ENCODE measurements at regions not wholly inside any gene's neighbourhood (a gene's known extent, or its start where the extent isn't known, plus 50 kb on each side); places are given as distances from the start of the nearest gene placed in this dataset.

- intact Hi-C loops (cut with micrococcal nuclease; ENCODE audit: unreplicated experiment), result no loop called here
- Mint-ChIP-seq H3K36me3 (ENCODE audit: insufficient read depth, unreplicated experiment) (no peaks in the 10 kb centered on the region), H3K27me3 (ENCODE audit: unreplicated experiment) (peaks cover 71% of the 10 kb centered on the region), H3K9me3 (ENCODE audit: low read depth, unreplicated experiment) (no peaks in the 10 kb centered on the region), H3K4me3 (ENCODE audit: low read depth, unreplicated experiment) (no peak overlapping the region), H3K27ac (ENCODE audit: unreplicated experiment) (no peak overlapping the region), H3K4me1 (ENCODE audit: low read depth, unreplicated experiment) (no peaks in the 10 kb centered on the region)
- no TSS peak for BruUV-seq (replicated peaks)
- CTCF ChIA-PET, result no interaction called here
- no peak for TF ChIP-seq CTCF (IDR thresholded peaks at IDR 0.05; ENCODE audit: unreplicated experiment)
- no peak for DNase-seq
Observed at GRCh38 chr13:42673677-42674076, 99.7 kb downstream of the TNFSF11 start.

- H3K36me3 Mint-ChIP-seq (ENCODE audit: insufficient read depth, unreplicated experiment), result no peaks in the 10 kb centered on the region
- DNase-seq, result no peak
- BruUV-seq (replicated peaks), result no TSS peak
- H3K4me1 Mint-ChIP-seq (ENCODE audit: low read depth, unreplicated experiment), result no peaks in the 10 kb centered on the region
- no peaks in the 10 kb centered on the region for H3K9me3 Mint-ChIP-seq (ENCODE audit: low read depth, unreplicated experiment)
- no peak for TF ChIP-seq CTCF (IDR thresholded peaks at IDR 0.05; ENCODE audit: unreplicated experiment)
- H3K27ac Mint-ChIP-seq (ENCODE audit: unreplicated experiment), result no peak overlapping the region
- H3K27me3 Mint-ChIP-seq (ENCODE audit: unreplicated experiment), result peaks cover 60% of the 10 kb centered on the region
- H3K4me3 Mint-ChIP-seq (ENCODE audit: low read depth, unreplicated experiment), result no peak overlapping the region
- CTCF ChIA-PET, result no interaction called here
- intact Hi-C loops (cut with micrococcal nuclease; ENCODE audit: unreplicated experiment), result no loop called here
Observed at GRCh38 chr13:42680748-42681147, 100.6 kb upstream of the FAM216B start.

GRCh38 chr13:42681326-42682100, 99.9 kb upstream of the FAM216B start:
- no peaks in the 10 kb centered on the region for H3K4me1 Mint-ChIP-seq (ENCODE audit: low read depth, unreplicated experiment)
- TF ChIP-seq CTCF (IDR thresholded peaks at IDR 0.05; ENCODE audit: unreplicated experiment), result no peak
- DNase-seq, result no peak
- H3K9me3 Mint-ChIP-seq (ENCODE audit: low read depth, unreplicated experiment), result no peaks in the 10 kb centered on the region
- CTCF ChIA-PET, result no interaction called here
- H3K27ac Mint-ChIP-seq (ENCODE audit: unreplicated experiment), result no peak overlapping the region
- H3K27me3 Mint-ChIP-seq (ENCODE audit: unreplicated experiment), result peaks cover 60% of the 10 kb centered on the region
- no peak overlapping the region for H3K4me3 Mint-ChIP-seq (ENCODE audit: low read depth, unreplicated experiment)
- BruUV-seq (replicated peaks), result no TSS peak
- intact Hi-C loops (cut with micrococcal nuclease; ENCODE audit: unreplicated experiment), result no loop called here
- no peaks in the 10 kb centered on the region for H3K36me3 Mint-ChIP-seq (ENCODE audit: insufficient read depth, unreplicated experiment)

GRCh38 chr13:42684226-42684625, 97.2 kb upstream of the FAM216B start:
- DNase-seq, result no peak
- intact Hi-C loops (cut with micrococcal nuclease; ENCODE audit: unreplicated experiment), result no loop called here
- H3K36me3 Mint-ChIP-seq (ENCODE audit: insufficient read depth, unreplicated experiment), result no peaks in the 10 kb centered on the region
- H3K4me3 Mint-ChIP-seq (ENCODE audit: low read depth, unreplicated experiment), result no peak overlapping the region
- TF ChIP-seq CTCF (IDR thresholded peaks at IDR 0.05; ENCODE audit: unreplicated experiment), result no peak
- BruUV-seq (replicated peaks), result no TSS peak
- H3K27ac Mint-ChIP-seq (ENCODE audit: unreplicated experiment), result no peak overlapping the region
- peaks cover 44% of the 10 kb centered on the region for H3K27me3 Mint-ChIP-seq (ENCODE audit: unreplicated experiment)
- H3K4me1 Mint-ChIP-seq (ENCODE audit: low read depth, unreplicated experiment), result no peaks in the 10 kb centered on the region
- H3K9me3 Mint-ChIP-seq (ENCODE audit: low read depth, unreplicated experiment), result no peaks in the 10 kb centered on the region
- CTCF ChIA-PET, result no interaction called here
